Suprapubic skin (tissue), 4 donors: ENCODE measurements at regions not wholly inside any gene's neighbourhood (a gene's known extent, or its start where the extent isn't known, plus 50 kb on each side); places are given as distances from the start of the nearest gene placed in this dataset.
"Not testable (repeated sequence)": the region's sequence is repeated elsewhere in the genome, so short reads cannot be mapped to it uniquely, and the experiment has no call there.

ENCODE experiments used
- DNase-seq, 2 donors: peaks; one replicate each; pipeline ENCODE4 v3.0.0-alpha.2; 2019; ENCODE audit warnings: low spot score in 2 of 2
- H3K27ac ChIP-seq: fragments of 200-600 bp; sonication (generic); one replicate; pipeline ENCODE4 v1.5.1; 2019
- H3K27me3 ChIP-seq: fragments of 200-600 bp; sonication (generic); one replicate; pipeline ENCODE4 v1.5.1; 2019
- H3K36me3 ChIP-seq: fragments of 200-600 bp; sonication (generic); one replicate; pipeline ENCODE4 v1.5.1; 2019
- H3K4me1 ChIP-seq: fragments of 200-600 bp; sonication (generic); one replicate; pipeline ENCODE4 v1.5.1; 2019
- H3K4me3 ChIP-seq: fragments of 200-600 bp; sonication (generic); one replicate; pipeline ENCODE4 v1.5.1; 2019; ENCODE audit warnings: mild to moderate bottlenecking
- H3K9me3 ChIP-seq: fragments of 200-600 bp; sonication (generic); one replicate; pipeline ENCODE4 v1.5.1; 2019
- EP300 ChIP-seq: sonication (generic); formaldehyde crosslinking; IDR thresholded peaks from one replicate; pipeline ENCODE4 v1.6.1; 2017; ENCODE audit warnings: antibody characterized with exemption
- POLR2A ChIP-seq, 2 donors: fragments of 450-650 bp; IDR thresholded peaks; one replicate each; pipeline ENCODE4 v1.6.1; 2017; ENCODE audit warnings: antibody characterized with exemption in 2 of 2, mild to moderate bottlenecking in 2 of 2, moderate library complexity in 2 of 2
- POLR2AphosphoS5 ChIP-seq, 3 donors: sonication (generic); formaldehyde crosslinking; IDR thresholded peaks; one replicate each; pipeline ENCODE4 v1.6.1; 2017; ENCODE audit warnings: antibody characterized with exemption in 3 of 3
- WGBS: methylation state at CpG from one replicate; pipeline ENCODE4 v1.1.5; 2018; 5-methylcytosine and 5-hydroxymethylcytosine counted together
- TF ChIP-seq, protein P1 (sequence below), 2 donors: fragments of 200-600 bp in 1 of 2; fragments of 450-650 bp in 1 of 2; sonication (generic) in 1 of 2; IDR thresholded peaks; one replicate each; pipeline ENCODE4 v1.5.1; 2016 to 2019; ENCODE audit warnings: antibody characterized with exemption in 2 of 2, mild to moderate bottlenecking in 1 of 2, moderate library complexity in 1 of 2

DNA sequence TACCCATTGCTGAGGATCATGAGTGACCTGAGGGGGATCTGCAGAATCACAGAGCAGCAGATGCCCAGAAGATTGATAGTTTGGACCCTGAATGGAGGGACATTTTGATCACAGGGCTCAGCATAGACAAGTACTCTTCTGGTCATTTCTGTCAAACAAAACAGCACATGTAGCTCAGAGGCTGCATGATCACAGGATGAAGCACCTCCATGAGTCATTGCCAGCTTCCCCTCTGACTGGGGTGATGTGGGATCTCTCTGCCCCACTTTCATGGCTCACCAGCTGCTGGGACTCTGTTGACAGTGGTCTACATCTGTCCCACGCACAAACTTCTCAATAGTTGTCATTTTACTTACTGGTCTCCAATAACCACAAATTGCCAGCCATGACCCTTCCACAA is 264.1 kb downstream of the RPIA start:
- no peak overlapping the region for H3K4me3 ChIP-seq
- DNase-seq: no peak
- no peaks in the 10 kb centered on the region for H3K4me1 ChIP-seq
- no peak overlapping the region for H3K27ac ChIP-seq
- TF ChIP-seq EP300 (no peak), POLR2A (IDR thresholded peaks at IDR 0.05) (no peak), POLR2AphosphoS5 (IDR thresholded peaks at IDR 0.05) (no peak)
- TF ChIP-seq, protein P1, sequence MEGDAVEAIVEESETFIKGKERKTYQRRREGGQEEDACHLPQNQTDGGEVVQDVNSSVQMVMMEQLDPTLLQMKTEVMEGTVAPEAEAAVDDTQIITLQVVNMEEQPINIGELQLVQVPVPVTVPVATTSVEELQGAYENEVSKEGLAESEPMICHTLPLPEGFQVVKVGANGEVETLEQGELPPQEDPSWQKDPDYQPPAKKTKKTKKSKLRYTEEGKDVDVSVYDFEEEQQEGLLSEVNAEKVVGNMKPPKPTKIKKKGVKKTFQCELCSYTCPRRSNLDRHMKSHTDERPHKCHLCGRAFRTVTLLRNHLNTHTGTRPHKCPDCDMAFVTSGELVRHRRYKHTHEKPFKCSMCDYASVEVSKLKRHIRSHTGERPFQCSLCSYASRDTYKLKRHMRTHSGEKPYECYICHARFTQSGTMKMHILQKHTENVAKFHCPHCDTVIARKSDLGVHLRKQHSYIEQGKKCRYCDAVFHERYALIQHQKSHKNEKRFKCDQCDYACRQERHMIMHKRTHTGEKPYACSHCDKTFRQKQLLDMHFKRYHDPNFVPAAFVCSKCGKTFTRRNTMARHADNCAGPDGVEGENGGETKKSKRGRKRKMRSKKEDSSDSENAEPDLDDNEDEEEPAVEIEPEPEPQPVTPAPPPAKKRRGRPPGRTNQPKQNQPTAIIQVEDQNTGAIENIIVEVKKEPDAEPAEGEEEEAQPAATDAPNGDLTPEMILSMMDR (IDR thresholded peaks at IDR 0.05): no peak
- H3K36me3 ChIP-seq: no peaks in the 10 kb centered on the region
- H3K9me3 ChIP-seq: no peaks in the 10 kb centered on the region
- H3K27me3 ChIP-seq: peaks cover 8% of the 10 kb centered on the region
- WGBS: 78% methylated on average over 1 of the region's 1 CpG

GRCh38 chr2:88959480-88960204 is 268.2 kb downstream of the RPIA start:
- Histone ChIP-seq H3K4me1 (no peaks in the 10 kb centered on the region), H3K27me3 (peaks cover 14% of the 10 kb centered on the region), H3K9me3 (no peaks in the 10 kb centered on the region), H3K4me3 (no peak overlapping the region), H3K36me3 (no peaks in the 10 kb centered on the region), H3K27ac (no peak overlapping the region)
- no peak for DNase-seq
- TF ChIP-seq, protein P1 (IDR thresholded peaks at IDR 0.05): no peak
- TF ChIP-seq POLR2A (IDR thresholded peaks at IDR 0.05) (no peak), POLR2AphosphoS5 (IDR thresholded peaks at IDR 0.05) (no peak), EP300 (no peak)
- 74% methylated on average over 2 of the region's 2 CpGs for WGBS

GRCh38 chr2:88961323-88961722 is 269.9 kb downstream of the RPIA start:
- not testable (repeated sequence) for H3K27me3 ChIP-seq, H3K4me3 ChIP-seq, H3K4me1 ChIP-seq, H3K36me3 ChIP-seq, H3K9me3 ChIP-seq, DNase-seq, H3K27ac ChIP-seq
- 37% methylated on average over 3 of the region's 3 CpGs for WGBS

DNA sequence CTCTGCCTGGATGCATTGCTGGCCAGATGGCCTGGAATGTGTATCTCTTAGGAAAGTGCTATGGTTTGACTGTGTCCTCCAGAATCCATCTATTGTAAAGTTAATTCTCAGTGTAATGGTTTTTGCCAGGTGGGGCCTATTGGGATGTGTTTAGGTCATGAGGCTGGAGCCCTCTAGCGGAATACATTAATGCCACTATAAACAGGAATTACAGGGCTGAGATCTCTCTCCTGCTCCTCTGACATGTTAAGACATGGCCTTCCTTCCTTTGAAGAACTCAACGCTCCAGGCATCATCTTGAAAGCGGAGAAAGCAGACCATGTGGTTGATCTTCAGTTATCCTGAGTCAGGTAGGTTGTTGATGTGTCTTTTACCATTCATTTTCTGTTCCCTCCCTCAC is 276.4 kb downstream of the RPIA start:
- peaks cover 3% of the 10 kb centered on the region for H3K27me3 ChIP-seq

DNA sequence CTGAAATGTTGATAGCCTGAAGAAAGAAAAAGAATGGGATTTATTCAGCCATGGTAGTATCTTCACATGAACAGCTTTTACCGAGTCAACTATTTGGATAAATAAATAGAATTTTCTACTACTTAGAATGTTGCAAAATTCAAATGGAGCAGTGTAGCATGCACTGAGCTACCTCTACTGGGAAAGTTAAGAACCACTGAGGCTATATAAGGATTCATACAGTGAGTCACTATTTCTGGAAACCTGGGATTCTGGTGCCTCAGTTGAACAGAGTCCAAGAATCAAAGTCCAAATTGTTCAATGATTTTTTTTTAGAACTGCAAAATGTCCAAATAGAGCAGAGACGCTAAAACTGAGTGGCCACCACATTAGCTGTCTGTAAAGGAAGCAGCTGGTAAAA is 286.5 kb downstream of the RPIA start:
- not testable (repeated sequence) for H3K9me3 ChIP-seq, H3K4me3 ChIP-seq
- WGBS: 81% methylated on average over 1 of the region's 2 CpGs

More for the DNA sequence above, 276.4 kb downstream of the RPIA start:
- no peaks in the 10 kb centered on the region for H3K9me3 ChIP-seq
- TF ChIP-seq EP300 (no peak), POLR2A (IDR thresholded peaks at IDR 0.05) (no peak), POLR2AphosphoS5 (IDR thresholded peaks at IDR 0.05) (no peak)
- TF ChIP-seq, protein P1 (IDR thresholded peaks at IDR 0.05): no peak
- 47% methylated on average over 3 of the region's 3 CpGs for WGBS
- no peak overlapping the region for H3K27ac ChIP-seq
- H3K4me3 ChIP-seq: no peak overlapping the region
- no peaks in the 10 kb centered on the region for H3K36me3 ChIP-seq
- no peak for DNase-seq
- no peaks in the 10 kb centered on the region for H3K4me1 ChIP-seq

DNA sequence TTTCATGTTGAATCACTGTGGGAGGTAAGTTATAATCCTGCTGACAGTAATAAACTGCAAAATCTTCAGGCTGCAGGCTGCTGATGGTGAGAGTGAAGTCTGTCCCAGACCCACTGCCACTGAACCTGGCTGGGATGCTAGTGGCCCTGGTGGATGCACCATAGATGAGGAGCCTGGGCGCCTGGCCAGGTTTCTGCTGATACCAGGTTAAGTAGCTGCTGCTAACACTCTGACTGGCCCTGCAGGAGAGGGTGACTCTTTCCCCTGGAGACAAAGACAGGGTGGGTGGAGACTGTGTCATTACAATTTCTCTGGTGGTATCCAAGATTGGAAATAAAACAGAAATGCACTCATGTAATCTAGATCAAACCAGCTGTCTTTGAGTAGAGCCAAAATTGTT is 287.0 kb downstream of the RPIA start:
- no CpG with 5 or more reads among the region's 1 CpG for WGBS
- DNase-seq, H3K36me3 ChIP-seq: not testable (repeated sequence)

More for the DNA sequence above, 286.5 kb downstream of the RPIA start:
- not testable (repeated sequence) for H3K27me3 ChIP-seq, H3K4me1 ChIP-seq, DNase-seq, H3K27ac ChIP-seq, H3K36me3 ChIP-seq

GRCh38 chr2:88984079-88984478 is 292.6 kb downstream of the RPIA start:
- H3K9me3 ChIP-seq, H3K27me3 ChIP-seq, H3K4me3 ChIP-seq, H3K4me1 ChIP-seq, DNase-seq, H3K27ac ChIP-seq, H3K36me3 ChIP-seq: not testable (repeated sequence)
- WGBS: 56% methylated on average over 2 of the region's 2 CpGs

More for the DNA sequence above, 287.0 kb downstream of the RPIA start:
- H3K27me3 ChIP-seq, H3K4me3 ChIP-seq, H3K9me3 ChIP-seq, H3K4me1 ChIP-seq, H3K27ac ChIP-seq: not testable (repeated sequence)

GRCh38 chr2:88986721-88987330 is 295.4 kb downstream of the RPIA start:
- DNase-seq, H3K27me3 ChIP-seq, H3K4me3 ChIP-seq, H3K27ac ChIP-seq, H3K9me3 ChIP-seq, H3K36me3 ChIP-seq, H3K4me1 ChIP-seq: not testable (repeated sequence)
- 14% methylated on average over 3 of the region's 4 CpGs for WGBS

DNA sequence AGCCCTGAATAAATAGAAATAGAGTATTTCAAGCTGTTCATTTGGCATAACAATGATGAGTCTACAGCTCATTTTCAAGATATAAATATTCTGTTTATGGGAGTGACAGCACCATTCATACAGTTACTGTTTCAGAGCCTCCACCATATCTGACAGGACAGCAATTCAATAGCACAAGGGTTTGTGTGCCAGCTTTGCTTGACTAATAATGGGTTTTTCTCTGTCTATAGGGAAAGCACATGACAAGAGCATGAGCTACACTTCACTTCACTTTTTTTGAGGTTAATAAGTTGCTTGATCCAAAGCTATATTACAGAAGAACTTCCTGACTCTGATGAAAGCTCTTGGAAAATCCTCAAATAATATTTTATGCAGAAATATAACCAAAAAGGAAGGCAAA is 297.1 kb downstream of the RPIA start:
- not testable (repeated sequence) for H3K9me3 ChIP-seq, H3K36me3 ChIP-seq, H3K4me3 ChIP-seq, H3K27ac ChIP-seq, H3K27me3 ChIP-seq, DNase-seq, H3K4me1 ChIP-seq

GRCh38 chr2:88992819-88993218 is 301.3 kb downstream of the RPIA start:
- not testable (repeated sequence) for H3K27ac ChIP-seq, H3K4me3 ChIP-seq, H3K4me1 ChIP-seq, H3K9me3 ChIP-seq, H3K27me3 ChIP-seq, DNase-seq, H3K36me3 ChIP-seq
- WGBS: 82% methylated on average over 3 of the region's 3 CpGs
